Vagina (tissue), 2 donors: ENCODE measurements at regions not wholly inside any gene's neighbourhood (a gene's known extent, or its start where the extent isn't known, plus 50 kb on each side); places are given as distances from the start of the nearest gene placed in this dataset.

Experiments
- DNase-seq, 2 donors: peaks; one replicate each; pipeline ENCODE4 v3.0.0-alpha.2; 2017; ENCODE audit errors: extremely low spot score in 2 of 2
- H3K27ac ChIP-seq: fragments of 200-600 bp; sonication (generic); one replicate; pipeline ENCODE4 v1.5.1; 2019
- H3K27me3 ChIP-seq: fragments of 200-600 bp; sonication (generic); one replicate; pipeline ENCODE4 v1.5.1; 2019
- H3K36me3 ChIP-seq, 2 donors: fragments of 200-600 bp; sonication (generic); one replicate each; pipeline ENCODE4 v1.5.1; 2017 to 2019
- H3K4me1 ChIP-seq: fragments of 200-600 bp; sonication (generic); one replicate; pipeline ENCODE4 v1.5.1; 2019
- H3K4me3 ChIP-seq, 2 donors: fragments of 200-600 bp; sonication (generic); 1 replicate in 1 of 2; 2 replicates in 1 of 2; pipeline ENCODE4 v1.5.1; 2016 to 2019
- H3K9me3 ChIP-seq: fragments of 200-600 bp; sonication (generic); one replicate; pipeline ENCODE4 v1.5.1; 2019
- CTCF ChIP-seq, 3 experiments: fragments of 450-650 bp in 2 of 3; fragments of 200-600 bp in 1 of 3; sonication (generic) in 1 of 3; IDR thresholded peaks; one replicate each; pipeline ENCODE4 v1.5.1; 2017 to 2019; ENCODE audit warnings: antibody characterized with exemption in 3 of 3, mild to moderate bottlenecking in 2 of 3, moderate library complexity in 2 of 3
- POLR2A ChIP-seq, 2 donors: fragments of 450-650 bp; IDR thresholded peaks; one replicate each; pipeline ENCODE4 v1.6.1; 2017; ENCODE audit warnings: antibody characterized with exemption in 2 of 2, mild to moderate bottlenecking in 2 of 2, moderate library complexity in 2 of 2
- POLR2AphosphoS5 ChIP-seq, 2 donors: sonication (generic); formaldehyde crosslinking; IDR thresholded peaks; one replicate each; pipeline ENCODE4 v1.9.0; 2017; ENCODE audit warnings: antibody characterized with exemption in 2 of 2, mild to moderate bottlenecking in 2 of 2, low read depth in 1 of 2; ENCODE audit not compliant: insufficient read depth in 1 of 2
- intact Hi-C: fragments of 100-400 bp; cut with DNase I; formaldehyde crosslinking; loops from one replicate; pipeline ENCODE4 v1.15.1; 2023

GRCh38 chr15:96176831-96177230 is 153.7 kb upstream of the NR2F2 start:
- Histone ChIP-seq H3K9me3 (no peaks in the 10 kb centered on the region), H3K4me3 (no peak overlapping the region), H3K4me1 (peaks cover 26% of the 10 kb centered on the region), H3K27me3 (no peaks in the 10 kb centered on the region), H3K36me3 (no peaks in the 10 kb centered on the region), H3K27ac (no peak overlapping the region)
- intact Hi-C loops: no loop called here
- TF ChIP-seq POLR2A (IDR thresholded peaks at IDR 0.05) (no peak), POLR2AphosphoS5 (IDR thresholded peaks at IDR 0.05; ENCODE audit: insufficient read depth in 1 of 2, low read depth in 1 of 2) (no peak), CTCF (IDR thresholded peaks at IDR 0.05) (no peak)
- no peak for DNase-seq

GRCh38 chr15:96177279-96177678 is 153.2 kb upstream of the NR2F2 start:
- intact Hi-C loops: no loop called here
- H3K36me3 ChIP-seq: no peaks in the 10 kb centered on the region
- no peak overlapping the region for H3K27ac ChIP-seq
- TF ChIP-seq POLR2AphosphoS5 (IDR thresholded peaks at IDR 0.05; ENCODE audit: insufficient read depth in 1 of 2, low read depth in 1 of 2): no peak
- no peak for TF ChIP-seq POLR2A (IDR thresholded peaks at IDR 0.05)
- no peak for TF ChIP-seq CTCF (IDR thresholded peaks at IDR 0.05)
- no peaks in the 10 kb centered on the region for H3K27me3 ChIP-seq
- no peaks in the 10 kb centered on the region for H3K9me3 ChIP-seq
- H3K4me3 ChIP-seq: no peak overlapping the region
- DNase-seq: no peak
- H3K4me1 ChIP-seq: peaks cover 22% of the 10 kb centered on the region

GRCh38 chr15:96180087-96180748 is 150.3 kb upstream of the NR2F2 start:
- H3K27me3 ChIP-seq: no peaks in the 10 kb centered on the region
- intact Hi-C loops: no loop called here
- TF ChIP-seq POLR2AphosphoS5 (IDR thresholded peaks at IDR 0.05; ENCODE audit: insufficient read depth in 1 of 2, low read depth in 1 of 2): no peak
- no peak for TF ChIP-seq POLR2A (IDR thresholded peaks at IDR 0.05)
- no peak for TF ChIP-seq CTCF (IDR thresholded peaks at IDR 0.05)
- H3K36me3 ChIP-seq: no peaks in the 10 kb centered on the region
- peaks cover 28% of the 10 kb centered on the region for H3K4me1 ChIP-seq
- DNase-seq: no peak
- H3K4me3 ChIP-seq: no peak overlapping the region
- no peaks in the 10 kb centered on the region for H3K9me3 ChIP-seq
- peak overlapping the region; percentile 78 for H3K27ac ChIP-seq

- Histone ChIP-seq H3K4me3 (no peak overlapping the region), H3K36me3 (no peaks in the 10 kb centered on the region), H3K9me3 (no peaks in the 10 kb centered on the region), H3K27me3 (no peaks in the 10 kb centered on the region), H3K27ac (peak overlapping the region; percentile 78), H3K4me1 (peaks cover 28% of the 10 kb centered on the region)
- DNase-seq: no peak
- TF ChIP-seq CTCF (IDR thresholded peaks at IDR 0.05): no peak
- no peak for TF ChIP-seq POLR2A (IDR thresholded peaks at IDR 0.05)
- intact Hi-C loops: no loop called here
These were observed 149.3 kb upstream of the NR2F2 start for GRCh38 chr15:96181217-96181616.

GRCh38 chr15:96181873-96182301 is 148.6 kb upstream of the NR2F2 start:
- DNase-seq: no peak
- H3K4me1 ChIP-seq: peaks cover 28% of the 10 kb centered on the region
- intact Hi-C loops: no loop called here
- peak; percentile 55 to 71 for TF ChIP-seq POLR2AphosphoS5 (IDR thresholded peaks at IDR 0.05; ENCODE audit: insufficient read depth in 1 of 2, low read depth in 1 of 2)
- TF ChIP-seq CTCF (IDR thresholded peaks at IDR 0.05): no peak
- TF ChIP-seq POLR2A (IDR thresholded peaks at IDR 0.05): no peak
- H3K36me3 ChIP-seq: no peaks in the 10 kb centered on the region
- H3K27ac ChIP-seq: peak overlapping the region; percentile 78
- H3K27me3 ChIP-seq: no peaks in the 10 kb centered on the region
- H3K4me3 ChIP-seq: no peak overlapping the region
- H3K9me3 ChIP-seq: no peaks in the 10 kb centered on the region
